Spleen (tissue), 7 donors: ENCODE measurements at regions not wholly inside any gene's neighbourhood (a gene's known extent, or its start where the extent isn't known, plus 50 kb on each side); places are given as distances from the start of the nearest gene placed in this dataset.

Source experiments
- CTCF ChIP-seq, 11 experiments: fragments of 200-600 bp in 7 of 11; fragments of 450-650 bp in 4 of 11; sonication (generic) in 4 of 11; IDR thresholded peaks in 8 of 11; conservative IDR thresholded peaks in 3 of 11; 1 replicate in 7 of 11; 2 replicates in 4 of 11; pipeline versions ENCODE4 v1.4.0 to v1.8.0; 2016 to 2021; ENCODE audit warnings: antibody characterized with exemption in 11 of 11, inconsistent platforms in 4 of 11, mild to moderate bottlenecking in 1 of 11
- POLR2A ChIP-seq, 3 donors: fragments of 450-650 bp; IDR thresholded peaks; one replicate each; pipeline ENCODE4 v1.5.1; 2017; ENCODE audit warnings: antibody characterized with exemption in 3 of 3, mild to moderate bottlenecking in 1 of 3
- donor health status: DM: no; HTN: no; CAD: no; lungs with moderate emphysema.
- donor health status: DM: no; HTN: no; CAD: no.
- donor health status: DM: no; HTN: no; CAD: no.

GRCh38 chr12:62113366-62114011 lies 146.7 kb upstream of the USP15 start:
- TF ChIP-seq CTCF (IDR thresholded peaks at IDR 0.05 in 8 of 11, conservative IDR thresholded peaks at IDR 0.05 in 3 of 11) (no peak), POLR2A (IDR thresholded peaks at IDR 0.05) (no peak)
